HG03565 (cell line): ENCODE measurements at regions not wholly inside any gene's neighbourhood (a gene's known extent, or its start where the extent isn't known, plus 50 kb on each side); places are given as distances from the start of the nearest gene placed in this dataset.

Source experiments
- ATAC-seq: cut with Tn5 transposase; IDR thresholded peaks from one replicate; pipeline ENCODE4 v1.9.1; 2021; ENCODE audit warnings: mild to moderate bottlenecking, moderate library complexity; ENCODE audit not compliant: unreplicated experiment

DNA sequence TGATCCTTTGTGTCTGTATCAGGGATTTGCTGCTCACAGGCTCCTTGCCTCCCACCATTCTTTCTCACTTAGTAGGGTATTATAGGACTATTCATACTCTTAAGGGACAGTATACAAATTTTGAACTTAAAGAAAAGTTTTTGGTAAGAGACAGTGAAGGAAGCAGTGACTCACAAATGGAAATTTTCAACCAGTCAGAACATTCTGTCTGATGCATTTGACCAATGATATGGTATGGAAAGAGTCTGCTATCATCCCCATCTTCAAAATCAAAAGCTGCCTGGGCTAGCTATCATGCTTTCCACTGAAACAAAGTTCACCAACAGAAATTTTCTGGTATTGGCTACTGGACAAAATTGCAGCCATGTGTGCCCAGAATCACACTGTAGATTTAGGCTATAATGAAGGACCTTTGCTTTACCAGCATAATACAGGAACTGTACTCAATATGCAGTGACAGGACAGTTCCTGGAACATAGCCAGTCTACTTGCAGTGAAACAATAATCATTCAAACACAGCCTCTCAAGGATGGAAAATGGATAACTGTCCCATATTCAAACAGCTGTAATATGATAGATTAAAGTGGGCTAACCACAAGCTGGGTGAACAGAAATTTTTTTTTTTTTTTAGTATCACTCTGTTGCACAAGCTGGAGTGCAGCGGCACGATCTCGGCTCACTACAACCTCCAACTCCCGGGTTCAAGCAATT is 109.0 kb upstream of the ACSL4 start:
- no peak for ATAC-seq

DNA sequence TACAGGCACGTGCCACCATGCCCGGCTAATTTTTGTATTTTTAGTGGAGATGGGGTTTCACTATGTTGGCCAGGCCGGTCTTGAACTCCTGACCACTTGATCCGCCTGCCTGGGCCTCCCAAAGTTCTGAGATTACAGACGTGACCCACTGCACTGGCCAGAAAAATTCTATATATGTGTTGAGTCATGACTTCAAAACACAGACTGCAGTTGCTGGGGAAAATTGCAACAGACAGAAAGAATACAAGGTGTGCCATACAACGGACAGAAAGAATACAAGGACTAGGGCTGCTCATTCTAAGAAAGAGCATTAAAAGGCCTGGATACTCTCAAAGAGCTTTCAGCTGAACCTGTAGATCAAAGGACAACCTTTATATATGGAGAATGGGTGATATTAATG is 109.6 kb upstream of the ACSL4 start:
- no peak for ATAC-seq

DNA sequence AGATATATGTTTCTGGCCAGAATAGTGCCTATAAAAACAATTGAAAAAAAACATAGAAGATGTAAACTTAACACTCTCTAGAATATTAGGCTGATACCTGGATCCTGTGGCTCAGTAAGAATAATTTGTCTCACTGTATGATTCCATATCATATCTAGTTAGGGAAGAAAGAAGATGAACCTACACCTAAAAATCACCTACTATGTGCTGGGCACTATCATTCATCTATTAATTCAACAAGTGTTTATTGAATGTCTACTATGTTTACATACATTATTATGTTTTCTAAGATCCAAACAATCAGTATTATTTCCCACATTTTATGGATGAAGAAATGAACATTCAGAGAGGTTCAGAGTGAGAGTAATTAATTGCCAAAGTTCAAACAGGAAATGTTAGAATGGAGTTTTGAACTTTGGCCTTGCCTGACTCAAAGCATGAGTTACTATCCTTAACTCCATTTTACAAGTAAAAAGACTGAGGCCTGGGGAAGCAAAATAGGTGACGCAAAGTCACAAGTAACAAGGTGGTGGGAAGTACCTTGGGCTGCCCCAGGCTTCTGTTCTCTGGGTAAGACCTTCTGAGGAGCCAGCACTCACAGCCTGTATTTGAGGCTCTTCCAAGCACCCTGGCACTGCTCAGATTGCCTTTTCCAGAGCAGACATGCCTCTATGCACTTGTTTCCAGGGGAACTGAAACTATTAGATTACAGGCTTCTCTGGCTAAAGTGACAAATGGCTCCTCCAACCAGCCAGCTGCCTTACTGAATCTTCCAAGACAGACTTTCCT is 111.1 kb upstream of the ACSL4 start:
- ATAC-seq, result peak; percentile 44

DNA sequence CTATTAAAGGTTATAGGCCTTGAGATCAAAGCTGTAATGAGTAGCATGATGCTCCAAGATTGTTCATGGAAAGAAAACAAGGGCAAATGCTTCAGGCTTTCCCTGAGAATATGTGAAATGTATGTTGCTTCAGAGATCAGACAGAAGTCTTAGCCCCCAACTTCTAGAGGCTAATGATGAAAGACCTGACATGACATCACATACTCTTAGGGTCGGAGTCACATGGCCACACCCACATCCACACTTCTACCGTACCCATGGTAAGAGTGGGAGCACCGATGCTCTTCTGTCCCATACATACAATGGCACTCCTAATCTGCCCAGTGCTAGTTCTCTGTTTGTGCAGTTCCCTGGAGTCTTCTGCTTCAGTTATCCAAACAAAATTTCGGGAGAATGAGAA is 111.9 kb upstream of the ACSL4 start:
- no peak for ATAC-seq

DNA sequence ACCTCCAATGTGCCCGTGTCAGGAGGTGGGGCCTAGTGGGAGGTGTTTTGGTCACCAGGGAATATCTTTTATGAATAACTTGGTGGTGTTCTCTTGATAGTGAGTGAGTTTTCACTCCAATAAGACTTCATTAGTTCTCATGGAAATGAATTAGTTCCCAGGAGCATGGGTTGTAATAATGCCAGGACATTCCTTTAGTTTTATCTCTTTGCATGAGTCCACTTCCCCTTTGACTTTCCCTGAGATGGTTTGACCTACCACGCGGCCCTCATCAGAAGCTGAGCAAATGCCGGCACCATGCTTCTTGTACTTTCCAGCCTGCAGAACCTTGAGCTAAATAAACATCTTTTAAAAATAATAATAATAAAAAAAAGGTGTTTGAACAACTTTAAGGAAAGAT is 112.9 kb upstream of the ACSL4 start:
- no peak for ATAC-seq

DNA sequence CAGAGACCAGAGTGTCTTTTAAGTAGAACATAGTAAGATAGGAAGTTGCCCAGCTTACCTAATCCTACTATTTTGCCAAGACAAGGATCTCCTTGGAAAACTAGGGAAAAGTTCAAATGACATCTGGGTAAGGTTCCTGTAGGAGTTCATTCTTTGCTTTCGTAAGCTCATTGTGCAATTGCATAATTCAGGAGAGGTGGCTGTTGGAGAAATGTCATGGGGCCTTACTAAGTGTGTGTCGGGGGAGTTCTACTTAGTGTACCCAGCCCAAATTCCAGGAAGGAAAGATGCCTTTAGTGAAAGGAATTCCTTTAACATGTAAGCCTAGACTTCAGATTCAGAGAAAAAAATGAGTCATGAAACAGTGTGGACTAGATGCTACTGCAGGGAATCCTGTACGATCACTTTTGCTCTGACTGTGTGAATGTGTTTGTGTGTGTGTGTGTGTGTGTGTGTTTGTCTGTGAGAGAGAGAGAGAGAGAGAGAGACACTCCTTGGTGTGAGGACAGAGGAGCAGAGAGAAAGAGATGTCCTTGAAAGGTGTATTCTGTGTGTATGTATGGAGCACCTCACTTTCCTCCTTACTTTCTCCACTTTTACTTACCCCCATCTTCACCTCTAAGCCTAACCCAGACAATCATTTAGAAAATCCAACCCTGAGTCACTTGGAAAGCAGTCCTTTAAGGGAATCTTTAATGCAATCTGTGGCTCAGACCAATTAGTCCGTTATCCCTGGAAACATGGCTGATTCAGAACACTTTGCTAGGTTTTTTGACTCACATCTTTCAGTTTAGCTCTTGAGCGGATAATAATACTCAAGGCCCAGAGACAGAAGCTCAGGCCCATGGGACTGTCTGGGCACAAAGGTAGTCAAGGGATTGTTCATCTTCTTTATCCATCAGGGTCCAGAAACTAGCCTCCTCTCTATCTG is 114.5 kb upstream of the ACSL4 start:
- no peak for ATAC-seq

DNA sequence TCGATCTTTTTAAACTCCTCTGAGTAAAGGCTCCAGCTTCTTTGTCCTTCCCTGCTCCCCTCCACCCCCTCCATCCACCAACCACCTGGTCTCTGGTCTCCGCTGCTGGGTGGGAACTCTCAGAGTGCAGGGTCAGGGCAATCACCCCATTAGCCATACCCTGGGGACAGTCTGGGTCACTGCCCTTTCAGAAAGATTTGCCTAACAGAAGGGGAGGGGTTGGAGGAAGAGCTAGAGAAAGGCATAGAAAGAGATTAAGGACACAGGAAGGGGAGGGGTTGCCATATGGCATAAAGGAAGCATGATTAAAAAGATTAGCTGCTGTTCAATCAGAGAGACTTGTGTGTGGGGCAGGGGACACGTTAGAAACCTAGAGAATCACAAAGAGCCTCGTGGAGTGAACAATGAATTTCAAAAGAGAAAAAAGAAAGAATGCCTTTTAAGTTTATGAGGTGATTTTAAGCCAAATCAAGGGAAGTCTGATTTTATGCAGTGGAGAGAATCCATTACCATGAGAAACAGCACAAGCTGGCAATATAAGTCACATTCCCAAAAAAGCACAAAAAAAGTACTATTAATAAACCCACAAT is 115.5 kb upstream of the ACSL4 start:
- peak; percentile 53 for ATAC-seq

DNA sequence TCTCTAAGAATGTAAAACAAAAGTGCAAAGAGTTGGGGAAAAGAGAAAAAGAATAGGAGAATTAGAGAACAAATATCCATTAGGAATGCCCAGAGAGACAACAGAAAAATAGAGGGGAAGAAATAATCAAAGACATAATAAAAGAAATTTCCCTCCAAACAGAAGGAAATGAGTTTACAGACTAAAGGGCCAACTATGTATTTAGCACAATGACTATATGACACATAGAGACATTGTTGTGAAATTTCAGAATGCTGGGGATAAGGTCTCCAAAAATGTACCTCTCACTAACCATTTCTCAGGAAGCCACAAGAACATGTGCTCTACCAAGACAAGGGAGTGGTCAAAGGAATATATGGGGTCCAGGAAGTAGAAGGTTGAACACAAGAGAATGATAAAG is 121.0 kb upstream of the ACSL4 start:
- ATAC-seq, result no peak

DNA sequence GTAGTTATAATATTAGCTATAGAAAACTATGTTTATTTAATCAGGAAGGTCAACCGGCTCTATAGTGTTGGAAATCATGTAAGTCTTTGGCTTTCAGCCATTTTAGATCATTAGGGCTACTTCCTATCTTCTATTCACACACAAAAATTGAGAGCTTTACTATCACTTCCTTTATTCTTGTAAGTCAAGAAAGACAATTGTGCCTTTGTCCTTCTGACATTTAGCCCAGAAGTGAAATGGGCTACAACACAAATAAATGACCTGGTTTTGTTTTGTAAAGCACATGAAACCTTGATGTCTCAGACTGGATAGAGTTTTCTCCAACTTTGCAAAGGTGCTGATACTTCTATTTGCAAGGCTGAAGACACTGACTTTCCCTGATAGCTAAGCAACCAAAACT is 122.4 kb upstream of the ACSL4 start:
- ATAC-seq, result no peak

DNA sequence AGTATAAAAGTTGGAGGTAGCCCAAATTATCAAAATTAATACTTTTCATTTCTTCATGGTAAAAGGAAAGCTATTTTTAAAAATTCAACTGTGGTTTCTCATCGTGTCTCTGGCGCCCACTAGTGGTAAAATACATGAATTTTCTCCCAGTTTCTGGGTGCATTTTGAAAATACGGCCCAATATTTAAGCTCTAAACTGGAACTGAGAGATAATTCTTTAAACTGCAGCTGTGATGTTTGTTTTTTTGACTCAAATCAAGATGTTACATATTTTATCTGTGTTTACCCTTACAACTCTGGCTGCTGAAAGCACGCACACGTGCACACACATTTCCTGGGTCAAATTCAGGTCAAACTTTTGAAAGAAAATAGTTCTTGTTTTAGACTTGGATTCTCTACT is 123.9 kb upstream of the ACSL4 start:
- no peak for ATAC-seq

DNA sequence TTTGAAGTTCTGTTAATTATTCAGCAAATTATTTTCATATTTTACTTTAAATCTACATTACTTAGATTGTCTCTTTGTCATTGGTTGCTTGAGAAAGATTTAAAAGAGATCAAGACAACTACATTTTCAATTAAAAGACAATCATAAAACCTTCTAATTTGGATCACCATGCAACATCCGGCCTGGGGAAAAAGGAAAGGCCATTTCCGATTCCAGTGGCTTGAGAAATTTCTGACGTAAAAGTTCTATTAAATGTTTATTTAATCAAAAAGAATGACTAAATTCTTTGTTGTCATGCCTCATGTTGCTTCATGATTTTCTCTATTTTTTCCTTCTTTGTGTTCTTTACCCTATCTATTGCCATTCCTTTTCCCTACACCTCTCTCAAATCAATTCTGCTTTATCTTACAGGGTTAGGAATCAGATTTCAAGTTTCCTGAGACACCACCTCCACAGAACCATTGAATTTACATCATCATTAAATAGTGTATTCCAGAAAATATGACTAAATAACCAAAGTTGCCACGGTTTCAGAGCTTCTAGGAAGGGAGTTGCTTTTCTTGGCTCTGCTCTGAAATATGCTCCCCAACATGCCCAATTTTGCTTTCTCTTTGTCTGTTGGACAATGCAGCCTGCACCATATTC is 124.6 kb upstream of the ACSL4 start:
- no peak for ATAC-seq

DNA sequence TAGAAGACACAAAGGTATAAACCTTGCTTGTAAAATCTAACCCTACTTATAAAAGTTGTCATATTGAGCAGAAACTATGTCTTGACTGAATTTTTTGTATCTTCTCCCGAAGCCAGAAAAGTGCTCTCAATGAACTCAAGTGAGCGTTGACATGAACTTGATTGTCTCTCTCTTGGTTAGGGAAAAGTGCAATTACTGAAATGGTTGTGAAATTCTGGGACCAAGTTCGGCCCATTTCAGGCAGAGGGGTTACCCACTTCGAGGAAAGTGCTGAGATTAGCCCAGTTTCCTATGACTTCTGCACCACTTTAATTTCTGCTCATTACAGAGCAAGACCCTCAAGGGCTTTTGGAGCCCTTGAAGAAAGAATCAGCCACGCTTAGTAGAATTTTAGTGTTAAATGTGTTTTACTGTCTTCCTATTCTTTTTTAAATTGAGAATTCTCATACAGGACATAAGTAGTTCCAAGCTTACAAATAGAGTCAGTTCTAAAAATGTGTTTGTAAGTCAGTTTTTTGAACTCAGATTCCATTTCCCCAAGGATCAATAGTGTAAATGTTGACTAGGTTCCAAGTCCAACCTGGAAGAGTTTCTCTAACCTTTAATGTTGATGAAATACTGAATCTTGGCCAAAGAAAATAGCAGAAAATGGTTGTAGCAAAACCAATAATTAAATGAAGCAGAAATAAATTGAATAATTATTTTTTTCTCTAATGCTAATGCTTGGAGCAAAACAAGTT is 125.7 kb upstream of the ACSL4 start:
- ATAC-seq, result no peak

DNA sequence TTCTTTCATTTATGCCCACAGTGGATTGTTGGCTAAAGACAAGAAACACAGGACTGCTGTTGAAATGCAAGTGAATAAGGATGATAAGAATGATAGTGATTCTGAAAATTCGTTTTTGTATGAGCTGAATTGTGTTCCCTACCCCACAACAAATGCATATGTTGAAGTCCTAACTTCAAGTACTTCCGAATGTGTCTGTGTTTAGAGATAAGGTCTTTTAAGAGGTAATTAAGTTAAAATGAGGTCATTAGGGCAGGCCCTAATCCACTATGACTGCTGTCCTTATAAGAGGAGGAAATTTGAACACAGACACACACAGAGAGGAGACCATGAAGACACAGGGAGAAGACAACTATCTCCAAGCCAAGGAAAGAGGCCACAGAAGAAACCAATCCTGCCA is 126.6 kb upstream of the ACSL4 start:
- ATAC-seq, result no peak

DNA sequence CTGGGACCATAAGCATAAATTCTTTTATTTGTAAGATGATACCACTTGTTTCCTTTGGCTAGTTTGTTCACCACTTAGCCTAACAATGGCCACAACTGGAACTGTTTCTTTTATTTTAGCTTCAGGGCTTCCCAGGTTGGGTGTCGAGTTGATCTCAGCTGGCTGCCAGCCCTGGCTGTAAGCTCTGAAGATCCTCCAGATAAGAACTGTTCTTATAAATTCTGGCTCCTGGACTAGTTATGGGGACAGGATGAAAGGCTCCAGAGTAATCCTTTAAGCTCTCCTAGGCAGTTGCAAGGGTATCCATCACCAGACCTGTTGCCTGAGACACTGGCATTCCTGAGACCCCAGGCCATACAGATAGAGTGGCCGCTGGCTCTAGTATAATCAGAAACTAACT is 129.4 kb upstream of the ACSL4 start:
- ATAC-seq, result no peak

DNA sequence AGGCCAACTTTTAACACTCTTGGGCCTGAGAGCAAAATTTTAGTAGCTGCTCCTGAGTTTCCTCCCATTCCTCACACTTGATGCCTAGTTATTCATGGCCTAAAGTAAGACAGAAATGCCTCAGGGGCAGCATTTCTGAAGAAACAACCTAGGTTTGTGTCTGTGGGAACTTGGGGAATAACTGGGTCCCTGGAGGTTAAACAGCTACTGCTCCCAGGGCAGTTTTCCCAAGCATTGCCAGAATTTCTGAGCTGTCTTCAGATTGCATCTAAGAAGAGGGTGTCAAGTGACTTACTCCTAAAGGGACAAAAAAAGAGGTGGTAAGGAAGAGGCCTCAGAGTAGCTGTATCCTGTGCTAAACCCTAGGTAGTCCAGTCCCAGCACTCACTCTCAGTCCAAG is 130.8 kb upstream of the ACSL4 start:
- no peak for ATAC-seq

DNA sequence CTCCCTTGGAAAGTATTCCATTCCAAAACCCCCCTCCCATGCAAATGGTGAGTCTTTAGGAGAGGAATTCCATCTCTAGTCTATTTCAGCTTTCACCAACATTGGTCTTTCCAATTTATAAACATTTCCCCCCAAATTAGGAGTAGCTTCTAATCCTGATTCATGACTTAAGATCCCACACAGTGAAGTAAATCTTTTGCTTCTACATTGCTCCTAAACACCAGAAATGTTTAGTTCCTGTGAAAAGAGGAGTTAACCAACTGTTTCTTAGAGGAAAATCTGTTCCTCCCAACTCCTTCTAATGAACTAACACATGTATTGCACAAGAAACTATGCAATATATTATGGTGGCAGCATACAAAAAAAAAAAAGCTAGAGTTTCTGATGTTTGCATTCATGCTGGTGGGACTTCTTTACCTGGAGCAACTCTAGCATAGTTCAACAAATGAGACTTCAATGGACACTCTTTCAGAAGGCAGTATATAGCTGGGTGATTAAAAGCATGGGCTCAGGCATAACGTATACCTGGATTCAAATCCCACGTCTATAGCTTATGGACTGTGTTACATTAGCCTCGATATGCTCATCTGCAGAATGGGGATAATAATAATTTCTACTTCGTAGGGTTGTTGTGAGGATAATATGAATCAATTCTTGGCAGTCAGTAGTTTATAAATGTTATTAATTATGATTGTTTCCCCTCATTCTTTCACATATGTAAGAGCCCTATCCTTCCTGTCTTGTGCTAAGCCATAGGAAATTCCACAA is 131.6 kb upstream of the TMEM164 start:
- ATAC-seq, result no peak

DNA sequence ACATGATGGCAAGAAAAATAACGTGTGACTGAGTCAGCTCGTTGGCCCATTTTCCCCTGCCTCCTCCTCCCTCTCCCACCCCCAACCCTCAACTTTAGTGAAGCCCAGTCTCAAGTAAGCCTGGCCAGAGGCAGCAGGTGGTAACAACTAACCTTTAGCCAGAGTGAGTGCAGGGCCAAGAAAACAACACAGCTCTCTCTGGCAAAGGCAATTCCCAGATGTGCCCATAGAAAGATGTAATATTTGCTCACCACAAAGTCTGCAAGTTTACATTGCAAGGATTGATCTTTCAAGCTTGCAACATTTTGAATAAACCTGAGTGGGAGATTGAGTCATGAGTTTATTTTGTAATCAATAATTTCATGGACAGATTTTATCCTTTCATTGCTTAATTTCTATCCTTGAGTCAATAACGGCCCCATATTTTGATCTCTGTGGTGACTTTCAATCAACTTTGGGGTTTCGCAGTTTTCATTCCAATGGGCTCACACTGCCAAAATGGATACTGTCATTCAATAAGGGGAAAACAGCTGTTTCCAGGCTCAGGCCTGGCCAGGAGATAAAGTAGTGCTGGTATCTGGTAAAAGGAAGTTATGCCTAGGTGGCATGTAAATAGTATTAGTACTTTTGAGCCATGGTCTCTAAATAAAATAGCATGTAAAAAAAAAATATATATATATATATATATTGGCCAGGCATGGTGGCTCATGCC is 130.7 kb upstream of the TMEM164 start:
- no peak for ATAC-seq

DNA sequence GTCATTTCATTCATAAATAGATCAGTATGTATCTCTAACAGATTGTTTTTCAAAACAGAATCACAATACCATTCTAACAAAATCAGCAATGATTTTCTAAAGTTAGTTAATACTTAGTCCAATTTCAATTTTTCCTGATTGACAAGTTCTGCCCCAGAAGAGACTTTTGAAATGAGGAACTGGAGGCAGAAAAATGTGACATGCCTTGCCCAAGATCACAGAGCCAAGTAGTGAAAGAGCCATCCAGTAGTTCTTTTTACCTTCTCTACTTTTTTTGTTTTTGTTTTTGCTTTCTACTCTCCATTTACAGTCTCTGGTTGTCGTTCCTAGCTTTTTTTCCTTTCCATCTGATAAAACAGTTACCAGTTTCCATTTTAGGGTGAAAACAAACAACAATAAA is 129.3 kb upstream of the TMEM164 start:
- ATAC-seq, result no peak

DNA sequence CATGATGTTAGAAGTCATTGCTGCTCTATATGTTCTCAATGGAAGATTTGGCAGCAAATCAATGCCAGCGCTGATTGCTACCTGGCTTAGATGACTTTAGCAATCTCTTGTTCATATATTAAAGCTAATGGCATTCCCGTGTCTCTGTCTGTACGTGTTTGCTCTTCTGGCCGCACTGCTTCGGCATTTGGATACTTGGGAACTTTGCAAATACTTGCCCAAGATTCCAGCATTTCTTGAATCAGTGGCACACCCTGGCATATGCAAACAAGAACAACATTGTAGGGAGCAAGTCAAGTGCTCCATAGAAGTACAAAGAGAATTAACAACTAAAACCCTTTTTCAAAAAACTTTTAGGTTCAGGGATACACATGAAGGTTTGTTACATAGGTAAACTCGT is 128.9 kb upstream of the TMEM164 start:
- ATAC-seq, result no peak
